Eye (tissue), 1 donor: ENCODE measurements at regions not wholly inside any gene's neighbourhood (a gene's known extent, or its start where the extent isn't known, plus 50 kb on each side); places are given as distances from the start of the nearest gene placed in this dataset.

Experiments used
- DNase-seq: peaks from one replicate; pipeline ENCODE4 v3.0.0-alpha.2; 2015

- no peak for DNase-seq
Measured at GRCh38 chr6:165229216-165229615, 80.2 kb downstream of the C6orf118 start.

- no peak for DNase-seq
Measured at GRCh38 chr6:165227644-165228329, 81.6 kb downstream of the C6orf118 start.

- DNase-seq = no peak
Measured at GRCh38 chr6:165223736-165224135, 85.7 kb downstream of the C6orf118 start.

- DNase-seq = no peak
Measured at GRCh38 chr6:165223101-165223500, 86.3 kb downstream of the C6orf118 start.

GRCh38 chr6:165222315-165223025 lies 86.9 kb downstream of the C6orf118 start:
- DNase-seq = no peak

GRCh38 chr6:165220045-165220444 lies 89.4 kb downstream of the C6orf118 start:
- DNase-seq = peak; percentile 60

GRCh38 chr6:165219629-165220028 lies 89.8 kb downstream of the C6orf118 start:
- DNase-seq = no peak

GRCh38 chr6:165218829-165219228 lies 90.6 kb downstream of the C6orf118 start:
- no peak for DNase-seq

- DNase-seq = peak; percentile 42
Measured at GRCh38 chr6:165206798-165207197, 102.6 kb downstream of the C6orf118 start.

GRCh38 chr6:165205632-165206031 lies 103.8 kb downstream of the C6orf118 start:
- no peak for DNase-seq

- peak; percentile 50 for DNase-seq
Measured at GRCh38 chr6:165204807-165205545, 104.4 kb downstream of the C6orf118 start.

- DNase-seq = no peak
Measured at GRCh38 chr6:165200178-165200577, 109.2 kb downstream of the C6orf118 start.

- no peak for DNase-seq
Measured at GRCh38 chr6:165191461-165191860, 117.9 kb downstream of the C6orf118 start.

- DNase-seq = no peak
Measured at GRCh38 chr6:165186441-165187205, 122.8 kb downstream of the C6orf118 start.

GRCh38 chr6:165186041-165186440 lies 123.4 kb downstream of the C6orf118 start:
- DNase-seq = no peak

- DNase-seq = peak; percentile 65
Measured at GRCh38 chr6:165184192-165184979, 125.0 kb downstream of the C6orf118 start.

GRCh38 chr6:165183496-165184140 lies 125.8 kb downstream of the C6orf118 start:
- DNase-seq = no peak

GRCh38 chr6:165183071-165183470 lies 126.3 kb downstream of the C6orf118 start:
- DNase-seq = no peak

GRCh38 chr6:165181951-165182414 lies 127.4 kb downstream of the C6orf118 start:
- no peak for DNase-seq

GRCh38 chr6:165178056-165178455 lies 131.3 kb downstream of the C6orf118 start:
- no peak for DNase-seq

GRCh38 chr6:165173484-165173883 lies 135.9 kb downstream of the C6orf118 start:
- no peak for DNase-seq
